Bone marrow (tissue), 2 donors: ENCODE measurements at regions not wholly inside any gene's neighbourhood (a gene's known extent, or its start where the extent isn't known, plus 50 kb on each side); places are given as distances from the start of the nearest gene placed in this dataset.

Experiments used
- DNase-seq, 2 donors: peaks; one replicate each; lab custom pipeline; 2025; lab: John Stamatoyannopoulos, UW

DNA sequence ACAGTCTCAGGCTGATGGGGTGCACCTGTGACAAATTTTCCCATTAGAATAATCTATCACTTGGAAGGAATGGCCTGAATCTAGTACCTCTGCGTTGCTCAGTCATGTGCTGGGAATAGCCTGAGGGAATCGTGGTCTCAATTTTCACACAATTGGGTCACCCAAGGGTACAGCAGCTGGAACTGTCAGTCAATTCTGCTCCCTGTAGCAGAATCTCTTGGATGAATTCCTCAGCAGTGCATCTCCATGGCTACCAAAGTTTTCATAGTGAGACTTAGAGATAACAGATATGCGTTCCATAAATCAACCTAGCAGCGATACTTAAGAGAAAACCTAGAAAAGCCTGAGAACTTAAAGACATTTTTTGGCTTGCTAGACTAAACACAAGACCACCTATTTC is 288.7 kb upstream of the CTSO start:
- DNase-seq: no peak

DNA sequence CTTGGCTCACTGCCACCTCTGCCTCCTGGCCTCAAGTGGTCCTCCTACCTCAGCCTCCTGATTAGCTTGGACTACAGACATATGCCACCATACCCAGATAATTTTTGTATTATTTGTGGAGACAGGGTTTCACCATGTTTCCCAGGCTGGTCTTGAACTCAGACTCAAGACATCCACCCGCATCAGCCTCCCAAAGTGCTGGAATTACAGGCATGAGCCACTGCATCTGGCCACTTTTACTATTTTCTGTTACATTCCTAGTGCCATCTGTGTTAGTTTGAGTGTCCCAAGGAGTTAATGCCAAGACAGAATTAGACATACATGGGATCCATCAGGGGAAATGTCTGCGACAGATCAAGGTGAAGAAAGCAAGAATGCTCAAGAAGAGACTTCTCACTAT is 288.2 kb upstream of the CTSO start:
- no peak for DNase-seq

DNA sequence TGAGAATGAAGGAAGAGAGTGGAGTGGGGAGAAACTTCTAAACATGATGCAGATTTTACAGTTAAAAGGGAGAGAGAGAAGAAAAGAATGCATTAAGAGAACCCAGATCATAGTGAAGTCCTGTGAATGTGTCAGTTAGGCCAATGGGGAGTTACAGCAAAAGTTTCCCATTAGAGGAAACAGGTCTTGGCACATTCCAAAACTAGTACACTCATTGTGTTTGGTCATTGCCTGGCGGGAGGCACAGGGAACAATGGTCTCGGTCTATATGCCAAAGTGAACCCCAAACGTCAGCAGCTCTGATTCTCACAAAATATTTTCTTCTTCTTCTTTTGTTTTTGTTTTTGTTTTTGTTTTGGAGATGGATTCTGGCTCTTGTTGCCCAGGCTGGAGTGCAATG is 284.5 kb upstream of the CTSO start:
- no peak for DNase-seq

DNA sequence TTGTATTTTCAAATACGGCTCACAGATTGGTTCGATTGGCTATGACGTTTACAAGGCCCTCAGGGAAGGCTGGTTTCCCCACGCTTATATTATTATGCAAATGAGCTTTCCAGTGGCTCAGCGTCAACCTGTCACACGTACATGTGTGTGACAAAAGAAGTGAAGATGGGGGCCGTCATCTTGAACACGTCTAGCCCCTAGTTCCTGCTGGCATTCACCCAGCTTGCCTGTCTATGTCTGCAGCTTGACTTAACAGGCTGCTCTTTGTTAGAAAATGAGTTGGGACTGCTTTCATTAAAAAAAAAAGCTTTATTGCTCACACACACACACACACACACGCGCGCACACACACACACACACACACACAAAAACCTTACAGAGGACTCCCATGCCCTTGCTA is 283.6 kb upstream of the CTSO start:
- no peak for DNase-seq

DNA sequence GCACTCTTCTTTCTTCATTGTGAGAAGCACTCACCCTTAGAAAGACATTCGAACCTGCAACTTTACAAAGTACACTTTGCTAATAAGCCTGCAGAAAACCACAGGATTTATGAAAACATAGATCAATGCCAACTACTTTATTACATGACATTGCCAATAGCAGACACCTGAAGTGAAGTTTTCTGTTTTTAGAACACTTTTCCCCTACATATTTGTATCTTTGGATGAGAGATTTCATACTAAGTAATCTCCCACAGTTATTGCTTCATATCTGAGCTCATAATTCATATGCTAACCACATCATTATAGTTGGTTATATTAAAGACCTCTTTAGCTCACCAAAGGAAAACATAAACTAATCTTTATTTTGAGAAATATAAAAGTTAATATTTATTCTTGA is 276.5 kb upstream of the CTSO start:
- DNase-seq: no peak

DNA sequence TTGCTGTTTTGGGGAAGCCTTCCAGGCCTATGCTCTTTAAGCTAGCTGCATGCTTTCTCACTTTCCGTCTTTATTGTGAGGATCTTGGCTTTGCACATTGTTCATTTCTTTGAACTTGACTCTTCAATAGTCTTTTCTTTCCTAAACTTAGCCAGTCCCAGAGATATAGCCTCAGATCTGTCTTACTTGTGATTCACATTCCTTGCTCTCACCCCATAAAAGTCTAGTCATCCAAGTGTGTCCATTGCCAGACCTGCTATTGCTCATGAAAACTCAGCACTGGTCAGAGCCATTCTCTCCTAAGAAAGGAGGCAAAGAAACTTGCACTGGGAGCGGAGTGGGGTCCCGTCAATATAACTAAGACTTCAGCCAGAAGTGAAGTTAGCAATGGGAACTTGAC is 275.0 kb upstream of the CTSO start:
- no peak for DNase-seq

DNA sequence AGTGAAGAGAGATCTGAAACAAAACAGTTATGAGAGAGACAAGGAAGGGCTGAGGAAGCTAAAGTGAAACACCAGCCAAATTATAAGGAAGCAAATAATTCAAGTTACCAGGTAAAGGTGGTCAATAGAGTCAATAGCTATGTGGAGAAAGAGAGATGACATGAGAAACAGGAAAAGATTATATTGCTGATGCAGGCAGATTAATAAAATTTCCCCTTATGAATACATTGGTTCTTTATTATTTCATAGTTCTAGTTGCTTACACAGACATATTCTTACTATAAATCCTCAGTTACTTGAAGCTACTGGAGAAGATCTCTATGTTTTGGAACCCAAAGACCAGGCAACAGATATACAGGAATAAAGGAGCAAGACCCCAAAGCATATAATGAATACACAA is 273.7 kb upstream of the CTSO start:
- DNase-seq: no peak

DNA sequence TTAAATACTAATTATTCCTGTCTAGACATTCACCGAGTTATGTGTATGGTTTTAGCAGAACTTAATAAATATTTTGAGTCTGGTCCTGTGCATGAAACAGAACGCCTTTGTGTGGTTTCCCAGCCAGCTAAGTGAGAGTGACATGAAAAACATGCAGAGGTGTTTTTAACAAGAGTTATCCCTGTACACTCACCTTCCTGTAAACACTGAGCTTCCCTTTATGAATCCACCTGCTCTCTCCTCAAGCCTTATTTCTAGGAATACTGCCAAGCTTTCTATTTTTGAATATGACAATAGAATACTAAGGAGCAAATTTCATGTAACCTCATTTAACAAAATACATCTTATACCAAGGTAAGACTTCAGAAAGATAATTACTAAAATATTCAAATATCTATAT is 270.3 kb upstream of the CTSO start:
- no peak for DNase-seq

DNA sequence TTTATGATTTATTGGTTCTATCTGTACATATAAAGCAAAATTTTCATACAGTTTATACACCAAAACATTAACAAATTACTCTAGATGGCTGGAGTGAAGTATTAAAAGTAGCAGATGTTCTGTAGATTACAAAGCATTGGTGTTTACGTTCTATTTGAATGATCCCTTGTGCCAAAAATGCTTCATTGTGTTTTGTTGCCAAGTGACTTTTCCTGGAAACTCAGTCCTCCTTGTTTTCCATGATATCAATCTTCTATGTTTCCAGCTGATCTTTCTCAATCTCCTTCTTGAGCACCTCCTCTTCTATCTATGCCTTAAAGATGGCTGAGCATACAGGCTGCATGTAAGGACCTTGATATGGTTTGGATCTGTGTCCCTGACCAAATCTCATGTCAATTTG is 263.6 kb upstream of the CTSO start:
- DNase-seq: no peak

DNA sequence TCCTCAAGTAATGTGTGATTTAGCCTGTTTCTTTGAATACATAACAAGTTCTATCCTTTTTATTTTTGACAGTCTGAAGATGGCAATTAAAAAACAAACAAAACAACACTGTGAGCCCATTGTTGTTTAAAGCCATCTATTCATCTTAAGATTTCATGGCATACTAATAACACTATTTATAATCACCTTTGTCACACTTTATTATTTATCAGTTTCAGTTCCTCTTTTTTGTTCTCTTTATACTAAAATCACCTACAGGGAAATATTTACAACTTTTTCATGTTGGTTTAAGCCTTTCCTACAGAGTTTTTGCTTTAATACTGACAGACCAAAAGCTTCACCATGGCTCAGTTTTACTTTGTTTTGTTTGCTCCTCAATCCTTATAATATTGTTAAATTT is 247.4 kb upstream of the CTSO start:
- no peak for DNase-seq

DNA sequence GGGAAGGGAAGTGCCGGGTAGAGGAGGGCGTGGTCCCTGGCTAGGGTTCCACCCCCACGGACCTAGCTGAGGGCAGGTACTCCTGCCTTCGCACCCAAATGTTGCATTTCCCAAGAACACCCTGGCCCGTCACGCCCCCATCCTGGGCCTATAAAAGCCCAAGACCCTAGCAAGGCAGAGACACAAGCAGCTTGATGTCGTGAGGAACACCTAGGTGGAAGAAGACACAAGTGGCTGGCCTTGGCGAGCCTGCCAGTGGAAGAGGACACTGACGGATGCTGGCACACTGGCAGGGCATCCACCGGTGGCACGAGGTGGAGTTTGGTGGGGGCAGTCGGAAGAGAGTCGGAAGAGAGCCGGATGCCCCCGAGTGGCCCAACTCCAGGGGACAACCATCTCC is 244.8 kb upstream of the CTSO start:
- no peak for DNase-seq

DNA sequence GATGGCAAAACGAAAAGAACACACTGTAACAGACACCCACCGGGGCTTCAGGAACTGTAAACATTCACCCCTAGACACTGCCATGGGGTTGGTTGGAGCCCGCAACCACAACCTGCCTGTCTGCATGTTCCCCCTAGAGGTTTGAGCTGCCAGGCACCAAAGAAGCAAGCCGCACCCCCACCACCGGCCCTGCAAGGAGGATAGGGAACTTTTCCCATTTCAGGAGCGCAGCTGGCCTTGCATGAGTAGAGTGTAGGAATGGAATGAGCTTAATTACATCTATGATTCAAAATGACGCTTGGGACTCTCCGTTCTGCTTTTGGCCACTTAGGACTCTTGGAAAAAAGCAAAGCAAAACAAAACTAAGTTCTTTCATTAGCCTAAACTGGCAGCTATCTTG is 243.6 kb upstream of the CTSO start:
- DNase-seq: no peak

DNA sequence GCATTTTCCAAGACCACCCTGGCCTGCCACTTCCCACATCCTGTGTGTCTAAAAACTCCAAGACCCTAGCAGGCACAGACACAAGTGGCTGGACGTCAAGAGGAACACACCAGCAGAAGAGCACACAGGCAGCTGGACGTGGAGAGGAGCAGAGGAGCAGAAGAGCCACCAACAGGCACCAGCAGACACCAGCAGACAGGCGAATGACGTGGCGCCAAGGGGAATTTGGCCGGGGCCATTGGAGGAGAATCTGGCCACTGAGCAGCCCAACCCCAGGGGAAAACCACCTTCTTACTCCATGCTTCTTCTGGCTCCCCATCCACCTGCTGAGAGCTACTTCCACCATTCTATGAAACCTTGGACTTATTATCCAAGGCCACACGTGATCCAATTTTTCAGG is 243.1 kb upstream of the CTSO start:
- no peak for DNase-seq

DNA sequence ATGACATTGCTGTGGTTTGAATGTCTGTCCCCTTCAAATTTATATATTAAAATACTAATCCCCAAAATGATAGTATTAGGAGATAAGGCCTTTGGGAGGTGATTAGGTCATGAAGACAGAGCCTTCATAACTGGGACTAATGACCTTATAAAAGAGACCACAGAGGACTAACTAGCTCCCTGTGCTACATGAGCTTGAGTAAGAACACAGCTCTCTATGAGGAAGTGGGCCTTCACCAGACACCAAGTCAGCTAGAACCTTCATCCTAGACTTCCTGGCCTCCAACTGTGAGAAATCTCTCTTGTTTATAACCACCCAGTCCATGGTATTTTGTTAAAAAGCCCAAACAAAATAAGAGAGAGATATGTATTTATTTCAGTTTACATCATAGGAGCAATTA is 242.2 kb upstream of the CTSO start:
- DNase-seq: peak in 1 of 2 donors; percentile 49

DNA sequence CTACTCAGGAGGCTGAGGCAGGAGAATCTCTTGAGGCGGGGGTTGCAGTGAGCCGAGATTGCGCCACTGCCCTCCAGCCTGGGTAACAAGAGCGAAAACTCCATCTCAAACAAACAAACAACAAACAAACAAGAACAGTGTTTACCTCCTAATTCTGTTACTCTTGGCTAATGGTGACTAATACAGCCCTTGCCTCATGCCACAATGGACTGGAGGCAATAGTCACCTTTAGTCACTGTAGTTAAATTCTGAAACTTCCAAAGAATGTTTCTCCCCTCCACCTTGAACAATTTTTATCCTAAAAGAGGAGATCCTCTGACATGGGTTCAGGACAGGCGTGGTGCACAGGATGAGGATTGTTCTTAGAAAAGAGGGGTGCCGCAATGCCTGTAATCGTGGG is 241.2 kb upstream of the CTSO start:
- no peak for DNase-seq

DNA sequence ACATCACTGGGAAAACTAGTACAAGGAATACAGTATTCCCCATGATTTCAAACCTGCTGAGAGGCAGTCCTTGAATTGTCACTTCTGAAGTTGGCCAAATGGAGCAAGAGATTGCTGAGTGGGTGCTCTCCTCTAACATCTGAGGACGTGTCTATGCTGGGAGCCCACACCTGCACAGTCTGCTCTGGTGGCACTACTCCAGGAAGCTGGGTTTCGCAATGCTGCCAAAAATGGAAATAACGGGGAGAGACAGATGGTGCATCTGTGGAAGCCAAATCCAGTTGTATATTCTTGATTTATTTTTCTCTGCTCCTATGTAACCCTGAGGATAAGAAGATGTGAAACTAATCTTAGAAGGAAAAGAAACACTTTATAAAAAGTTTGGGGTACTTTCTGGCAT is 240.1 kb upstream of the CTSO start:
- DNase-seq: peak in 1 of 2 donors; percentile 33

DNA sequence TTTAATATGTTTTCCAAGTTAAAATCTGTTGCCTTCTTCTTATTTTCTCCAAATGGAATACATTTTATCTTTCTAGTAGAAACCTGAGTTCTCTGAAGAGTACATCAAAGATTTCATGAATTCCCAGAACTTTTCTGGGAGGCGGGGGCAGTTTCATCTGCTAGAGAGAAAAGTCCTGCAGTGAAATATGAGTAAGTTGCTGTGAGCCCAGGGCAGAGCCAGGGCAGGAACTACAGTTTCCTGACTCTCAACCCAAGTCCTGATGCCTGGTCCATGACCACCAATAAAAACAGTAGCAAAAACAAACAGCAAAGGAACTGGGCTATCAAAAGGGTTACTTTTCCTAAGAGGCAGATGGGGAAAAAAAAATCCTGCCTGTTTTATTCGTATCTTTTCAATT is 239.4 kb upstream of the CTSO start:
- DNase-seq: no peak

DNA sequence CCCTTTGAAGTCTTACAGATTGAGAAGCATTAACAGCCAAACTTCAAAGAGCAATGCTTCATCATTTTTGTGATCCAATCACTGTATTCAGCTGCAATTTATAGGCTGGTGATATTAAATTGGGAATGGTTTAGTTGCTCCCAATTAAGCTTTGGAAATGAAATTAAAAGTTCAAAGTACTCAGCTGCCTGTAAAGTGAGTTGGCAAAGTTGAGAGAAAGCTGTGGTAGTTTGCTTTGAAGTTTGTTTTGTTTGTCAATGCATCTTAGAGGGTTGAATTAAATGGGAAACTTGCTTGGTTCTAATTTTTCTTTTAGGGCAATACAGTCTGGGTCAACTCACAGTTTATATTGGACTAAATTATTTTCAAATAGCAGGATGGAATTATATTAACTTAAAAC is 238.4 kb upstream of the CTSO start:
- no peak for DNase-seq

DNA sequence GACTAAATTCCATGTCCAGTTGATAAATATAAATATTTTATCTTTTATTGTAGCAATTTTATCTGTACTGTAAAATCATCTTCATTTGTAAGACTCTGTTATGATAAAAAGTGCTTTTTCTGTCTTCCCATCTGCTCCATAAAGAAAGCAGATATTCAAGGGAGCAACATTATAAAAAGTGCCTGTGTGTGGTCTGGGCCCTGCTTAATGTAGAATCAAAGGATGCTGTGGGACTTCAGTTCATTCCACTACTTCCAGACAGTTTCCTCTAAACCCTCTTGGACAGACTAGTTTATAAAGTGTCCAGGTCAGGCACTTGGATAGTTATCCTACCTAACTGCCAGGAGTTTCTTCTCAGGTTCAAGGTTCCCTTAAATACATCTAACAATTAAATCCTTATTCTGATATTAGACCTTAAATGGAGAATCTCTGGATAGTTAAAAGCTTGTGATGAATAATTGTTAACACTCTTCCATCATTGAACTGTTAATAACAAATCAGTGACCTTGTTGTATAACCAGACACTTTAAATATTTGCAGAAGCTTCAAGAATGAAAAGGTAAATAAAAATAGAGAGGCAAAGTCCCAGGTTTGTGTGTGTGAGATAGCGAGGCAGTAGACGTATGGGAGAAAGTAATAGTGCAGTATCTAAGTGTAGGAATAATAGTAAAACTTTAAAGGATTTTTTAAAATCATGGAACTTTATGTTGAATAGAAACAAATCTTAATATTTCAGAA is 237.5 kb upstream of the CTSO start:
- DNase-seq: no peak

DNA sequence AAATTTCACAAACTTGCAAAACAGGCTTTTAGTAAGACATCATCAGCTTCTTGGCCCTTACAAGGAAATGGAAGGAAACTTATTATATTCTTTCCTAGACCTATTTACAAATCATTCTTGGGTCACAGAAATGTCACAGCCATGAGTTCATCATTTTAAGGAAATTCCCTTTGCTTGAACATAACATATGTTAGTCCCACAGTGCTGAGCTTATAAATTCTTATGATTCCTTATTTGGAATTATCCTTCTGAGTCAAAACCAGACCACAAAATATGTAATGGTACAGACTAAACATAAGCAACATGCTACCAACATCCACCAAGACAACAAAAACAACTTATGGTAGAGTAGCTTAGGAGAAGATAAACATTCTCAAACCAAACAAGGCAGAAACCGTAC is 236.9 kb upstream of the CTSO start:
- no peak for DNase-seq

DNA sequence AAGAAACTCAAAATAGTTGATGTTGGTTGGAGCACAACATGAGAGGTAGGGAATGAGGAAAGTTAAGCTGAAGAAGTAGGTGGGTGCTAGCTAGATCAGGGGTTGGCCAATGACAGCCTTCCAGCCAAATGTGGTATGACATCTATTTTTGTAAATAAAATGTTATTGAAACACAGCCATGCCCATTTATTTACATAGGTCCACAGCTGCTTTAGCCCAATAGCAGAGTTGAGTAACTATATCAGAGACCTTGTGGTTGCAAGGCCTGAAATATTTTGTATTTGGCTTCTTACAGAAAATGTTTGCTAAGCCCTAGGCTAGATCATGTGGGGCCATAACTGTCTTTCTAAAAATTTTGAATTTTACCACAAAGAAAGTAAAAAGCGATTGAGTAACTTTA is 234.9 kb upstream of the CTSO start:
- DNase-seq: no peak

DNA sequence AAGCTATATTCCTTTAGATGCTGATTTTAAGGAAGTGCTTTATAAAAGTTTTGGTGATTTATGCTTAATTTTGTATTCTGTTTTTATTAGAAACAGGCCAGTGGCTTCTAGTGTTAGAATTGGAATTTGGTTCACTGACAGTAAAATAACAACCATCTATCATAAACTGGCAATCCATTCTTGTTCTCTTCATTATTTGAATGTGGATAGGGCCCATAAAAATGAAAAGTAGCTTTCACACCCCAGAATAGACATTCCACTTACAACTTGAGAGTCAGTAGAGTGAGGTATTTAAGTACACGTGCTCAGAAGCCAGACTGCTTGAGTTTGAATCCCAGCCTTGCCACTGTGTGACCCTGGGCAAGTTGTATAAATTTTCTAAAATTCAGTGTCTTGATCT is 232.4 kb upstream of the CTSO start:
- no peak for DNase-seq

DNA sequence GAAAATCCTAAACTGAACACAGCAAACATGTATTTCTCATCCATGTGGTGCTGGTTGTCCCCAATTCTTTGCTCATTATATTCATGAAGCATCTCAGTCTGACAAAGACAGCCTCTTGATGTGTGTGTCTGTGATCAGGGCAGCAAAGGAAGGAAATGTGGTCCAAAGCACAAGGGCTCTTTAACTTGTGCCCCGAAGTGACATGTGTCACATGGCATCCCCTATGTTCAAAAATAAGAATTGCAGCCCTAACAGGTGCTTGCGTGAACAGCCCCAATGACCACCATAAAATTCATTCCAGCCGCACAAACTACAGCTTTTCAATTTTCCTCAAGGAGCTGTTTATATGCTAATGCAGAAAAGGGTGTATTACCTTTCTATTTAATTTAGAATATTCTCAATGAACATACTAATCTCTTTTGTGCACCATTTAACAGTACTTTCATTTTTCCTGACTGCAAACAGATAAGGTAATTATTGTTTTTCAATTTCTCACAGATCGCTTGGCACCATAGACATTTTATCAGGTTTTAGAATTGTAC is 231.9 kb upstream of the CTSO start:
- no peak for DNase-seq

DNA sequence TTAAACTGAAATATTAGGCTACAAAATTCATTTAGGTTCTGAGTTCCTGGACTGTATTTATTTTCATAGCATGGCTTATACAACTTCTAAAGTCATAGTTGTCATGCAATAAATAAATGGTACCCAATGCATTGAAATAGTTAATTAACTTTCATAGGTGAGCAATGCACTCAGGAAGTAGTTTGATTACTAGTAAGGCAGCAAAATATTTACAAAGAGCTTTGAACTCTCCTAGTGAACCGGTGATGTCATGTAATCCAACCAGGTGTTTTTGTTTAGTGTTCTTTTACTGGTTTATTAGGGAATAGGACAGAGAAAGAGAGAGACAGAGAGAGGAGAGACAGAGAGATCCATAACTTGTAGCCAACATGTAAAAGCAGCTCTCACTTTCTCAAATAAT is 228.6 kb upstream of the CTSO start:
- DNase-seq: no peak
